ENCODE measurements at regions not wholly inside any gene's neighbourhood (a gene's known extent, or its start where the extent isn't known, plus 50 kb on each side); places are given as distances from the start of the nearest gene placed in this dataset.

- DNase-seq (no peak), ATAC-seq (ENCODE audit: low FRiP score in 2 of 2) (no peak)
- Histone ChIP-seq H3K4me1 (peaks cover 0 to 4% (median 0%) of the 10 kb centered on the region in 4 donors), H3K9me3 (no peaks in the 10 kb centered on the region), H3K4me3 (no peak overlapping the region), H3K36me3 (no peaks in the 10 kb centered on the region), H3K27ac (no peak overlapping the region), H3K27me3 (no peaks in the 10 kb centered on the region)
- 91 to 96% methylated on average over 3 of the region's 3 CpGs for WGBS, 2 donors
- TF ChIP-seq EP300 (IDR thresholded peaks at IDR 0.05) (no peak), CTCF (IDR thresholded peaks at IDR 0.05) (no peak), POLR2A (IDR thresholded peaks at IDR 0.05) (no peak), POLR2AphosphoS5 (IDR thresholded peaks at IDR 0.05) (no peak)
Observed at GRCh38 chr5:66459728-66460127, 136.5 kb upstream of the MAST4 start.

GRCh38 chr5:66467564-66467963 lies 128.6 kb upstream of the MAST4 start:
- no peaks in the 10 kb centered on the region for H3K4me1 ChIP-seq
- 87 to 91% methylated on average over 4 of the region's 4 CpGs for WGBS, 2 donors
- H3K27me3 ChIP-seq: no peaks in the 10 kb centered on the region
- TF ChIP-seq POLR2A (IDR thresholded peaks at IDR 0.05) (no peak), POLR2AphosphoS5 (IDR thresholded peaks at IDR 0.05) (no peak), EP300 (IDR thresholded peaks at IDR 0.05) (no peak), CTCF (IDR thresholded peaks at IDR 0.05) (no peak)
- H3K36me3 ChIP-seq: no peaks in the 10 kb centered on the region
- no peak overlapping the region for H3K4me3 ChIP-seq
- DNase-seq: no peak
- peaks cover 0 to 16% (median 5%) of the 10 kb centered on the region in 4 donors for H3K9me3 ChIP-seq
- ATAC-seq (ENCODE audit: low FRiP score in 2 of 2): no peak
- no peak overlapping the region for H3K27ac ChIP-seq

GRCh38 chr5:66469684-66470083 lies 126.5 kb upstream of the MAST4 start:
- Histone ChIP-seq H3K4me1 (no peaks in the 10 kb centered on the region), H3K4me3 (no peak overlapping the region), H3K27me3 (no peaks in the 10 kb centered on the region), H3K9me3 (peaks cover 0 to 16% (median 5%) of the 10 kb centered on the region in 4 donors), H3K27ac (no peak overlapping the region), H3K36me3 (no peaks in the 10 kb centered on the region)
- WGBS, 2 donors: 98 to 100% methylated on average over 1 of the region's 1 CpG
- ATAC-seq (ENCODE audit: low FRiP score in 2 of 2) (no peak), DNase-seq (no peak)
- no peak for TF ChIP-seq POLR2AphosphoS5 (IDR thresholded peaks at IDR 0.05)
- no peak for TF ChIP-seq CTCF (IDR thresholded peaks at IDR 0.05)
- TF ChIP-seq EP300 (IDR thresholded peaks at IDR 0.05): no peak
- TF ChIP-seq POLR2A (IDR thresholded peaks at IDR 0.05): no peak

DNA sequence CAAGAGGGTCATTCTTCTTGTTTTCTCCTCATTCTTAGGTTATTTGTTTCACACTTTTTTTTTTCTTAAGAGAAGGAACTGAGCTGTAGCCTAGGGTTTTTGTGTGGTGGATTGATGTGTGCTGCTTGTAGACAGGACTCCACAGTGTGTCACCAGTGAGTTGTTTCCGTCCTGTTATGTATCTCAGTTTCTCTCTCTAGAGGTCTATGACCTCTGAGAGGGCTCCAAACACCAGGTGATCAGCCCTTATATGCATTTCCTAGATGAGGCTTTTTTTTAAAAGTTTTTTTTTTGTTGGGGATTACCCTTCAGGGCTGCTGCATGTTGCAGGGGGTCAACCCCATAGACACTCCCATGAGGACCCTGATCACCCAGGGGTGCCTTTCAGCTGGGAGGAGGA lies 124.2 kb upstream of the MAST4 start:
- Histone ChIP-seq H3K36me3 (no peaks in the 10 kb centered on the region), H3K4me1 (no peaks in the 10 kb centered on the region), H3K27ac (no peak overlapping the region), H3K4me3 (no peak overlapping the region), H3K9me3 (peaks cover 0 to 16% (median 5%) of the 10 kb centered on the region in 4 donors), H3K27me3 (no peaks in the 10 kb centered on the region)
- DNase-seq (no peak), ATAC-seq (ENCODE audit: low FRiP score in 2 of 2) (no peak)
- TF ChIP-seq CTCF (IDR thresholded peaks at IDR 0.05) (no peak), POLR2A (IDR thresholded peaks at IDR 0.05) (no peak), EP300 (IDR thresholded peaks at IDR 0.05) (no peak), POLR2AphosphoS5 (IDR thresholded peaks at IDR 0.05) (no peak)
- 86 to 92% methylated on average over 1 of the region's 1 CpG for WGBS, 2 donors

DNA sequence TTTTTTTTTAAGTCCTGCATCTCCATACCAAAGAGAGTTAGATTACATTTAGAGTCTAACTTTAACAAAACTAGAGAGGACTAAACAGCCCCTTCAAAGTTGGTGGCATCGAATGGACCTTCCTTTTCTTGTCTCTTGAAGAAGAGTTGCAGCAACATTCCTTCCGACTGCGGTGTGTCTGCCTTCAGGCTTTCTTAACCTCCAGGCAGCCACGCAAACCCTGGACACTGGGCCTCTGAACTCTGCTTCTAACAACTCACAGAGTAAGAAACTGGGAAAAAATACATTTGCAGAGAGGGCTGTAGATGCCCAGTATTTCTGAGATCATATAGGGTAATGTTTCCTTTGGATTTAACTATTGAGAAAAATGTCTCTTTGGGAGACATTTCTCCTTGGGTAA lies 120.5 kb upstream of the MAST4 start:
- TF ChIP-seq EP300 (IDR thresholded peaks at IDR 0.05): no peak
- TF ChIP-seq POLR2AphosphoS5 (IDR thresholded peaks at IDR 0.05): no peak
- no peak for TF ChIP-seq CTCF (IDR thresholded peaks at IDR 0.05)
- no peak for TF ChIP-seq POLR2A (IDR thresholded peaks at IDR 0.05)
- Histone ChIP-seq H3K27ac (no peak overlapping the region), H3K27me3 (no peaks in the 10 kb centered on the region), H3K9me3 (no peaks in the 10 kb centered on the region), H3K4me1 (no peaks in the 10 kb centered on the region), H3K36me3 (no peaks in the 10 kb centered on the region), H3K4me3 (no peak overlapping the region)
- DNase-seq (no peak), ATAC-seq (ENCODE audit: low FRiP score in 2 of 2) (no peak)
- WGBS, 2 donors: 83 to 95% methylated on average over 4 of the region's 4 CpGs

All from upper lobe of left lung (tissue), 6 donors.